GM12865 (cell line): ENCODE measurements at regions not wholly inside any gene's neighbourhood (a gene's known extent, or its start where the extent isn't known, plus 50 kb on each side); places are given as distances from the start of the nearest gene placed in this dataset.

Experiments
- DNase-seq: peaks from one replicate; pipeline ENCODE4 v3.0.0; 2010; ENCODE audit warnings: low read depth
- H3K4me3 ChIP-seq: 2 replicates; pipeline ENCODE4 v1.5.1; 2011; ENCODE audit warnings: mild to moderate bottlenecking, low read depth, low read length, control low read depth
- TF ChIP-seq, protein P1 (sequence below): IDR thresholded peaks from 2 replicates; pipeline ENCODE4 v1.5.1; 2011; ENCODE audit warnings: low read length, control low read depth, low read depth, inconsistent platforms; ENCODE audit not compliant: insufficient read depth; ENCODE audit errors: missing control alignments

- TF ChIP-seq, protein P1, sequence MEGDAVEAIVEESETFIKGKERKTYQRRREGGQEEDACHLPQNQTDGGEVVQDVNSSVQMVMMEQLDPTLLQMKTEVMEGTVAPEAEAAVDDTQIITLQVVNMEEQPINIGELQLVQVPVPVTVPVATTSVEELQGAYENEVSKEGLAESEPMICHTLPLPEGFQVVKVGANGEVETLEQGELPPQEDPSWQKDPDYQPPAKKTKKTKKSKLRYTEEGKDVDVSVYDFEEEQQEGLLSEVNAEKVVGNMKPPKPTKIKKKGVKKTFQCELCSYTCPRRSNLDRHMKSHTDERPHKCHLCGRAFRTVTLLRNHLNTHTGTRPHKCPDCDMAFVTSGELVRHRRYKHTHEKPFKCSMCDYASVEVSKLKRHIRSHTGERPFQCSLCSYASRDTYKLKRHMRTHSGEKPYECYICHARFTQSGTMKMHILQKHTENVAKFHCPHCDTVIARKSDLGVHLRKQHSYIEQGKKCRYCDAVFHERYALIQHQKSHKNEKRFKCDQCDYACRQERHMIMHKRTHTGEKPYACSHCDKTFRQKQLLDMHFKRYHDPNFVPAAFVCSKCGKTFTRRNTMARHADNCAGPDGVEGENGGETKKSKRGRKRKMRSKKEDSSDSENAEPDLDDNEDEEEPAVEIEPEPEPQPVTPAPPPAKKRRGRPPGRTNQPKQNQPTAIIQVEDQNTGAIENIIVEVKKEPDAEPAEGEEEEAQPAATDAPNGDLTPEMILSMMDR: no peak
- DNase-seq: no peak
- H3K4me3 ChIP-seq: no peak overlapping the region
These were observed 257.4 kb downstream of the ASXL3 start for GRCh38 chr18:33835419-33835818.

GRCh38 chr18:33833842-33834241 is 255.8 kb downstream of the ASXL3 start:
- H3K4me3 ChIP-seq: no peak overlapping the region
- DNase-seq: peak; percentile 37
- TF ChIP-seq, protein P1: peak; percentile 7

- no peak for DNase-seq
- no peak overlapping the region for H3K4me3 ChIP-seq
- TF ChIP-seq, protein P1: no peak
These were observed 253.4 kb downstream of the ASXL3 start for GRCh38 chr18:33831424-33831823.

GRCh38 chr18:33830213-33830612 is 252.2 kb downstream of the ASXL3 start:
- no peak overlapping the region for H3K4me3 ChIP-seq
- TF ChIP-seq, protein P1: no peak
- DNase-seq: no peak

- H3K4me3 ChIP-seq: no peak overlapping the region
- no peak for DNase-seq
- TF ChIP-seq, protein P1: no peak
These were observed 250.9 kb downstream of the ASXL3 start for GRCh38 chr18:33828949-33829348.

DNA sequence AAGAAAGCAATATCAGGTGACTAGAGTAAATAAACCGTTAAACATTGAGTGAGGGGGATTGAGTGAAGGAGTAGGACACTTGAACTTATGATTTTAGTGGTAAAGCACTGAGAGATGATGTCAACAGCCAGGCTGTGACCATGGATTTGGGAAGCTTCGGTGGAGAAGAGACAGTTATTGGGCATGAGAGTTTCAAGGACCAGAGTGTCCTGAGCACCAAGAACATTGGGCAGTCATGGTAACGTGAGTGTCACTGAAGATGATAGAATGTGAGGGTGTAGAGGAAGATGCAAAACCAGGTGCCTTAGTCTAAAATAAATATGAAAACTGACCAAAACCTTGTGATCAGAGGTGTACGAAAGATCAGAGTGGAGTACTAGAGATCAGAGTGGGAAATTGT is 248.1 kb downstream of the ASXL3 start:
- TF ChIP-seq, protein P1: no peak
- no peak for DNase-seq
- H3K4me3 ChIP-seq: no peak overlapping the region

GRCh38 chr18:33821503-33821902 is 243.5 kb downstream of the ASXL3 start:
- no peak for DNase-seq
- TF ChIP-seq, protein P1: no peak
- no peak overlapping the region for H3K4me3 ChIP-seq
